ENCODE measurements at regions not wholly inside any gene's neighbourhood (a gene's known extent, or its start where the extent isn't known, plus 50 kb on each side); places are given as distances from the start of the nearest gene placed in this dataset.

DNA sequence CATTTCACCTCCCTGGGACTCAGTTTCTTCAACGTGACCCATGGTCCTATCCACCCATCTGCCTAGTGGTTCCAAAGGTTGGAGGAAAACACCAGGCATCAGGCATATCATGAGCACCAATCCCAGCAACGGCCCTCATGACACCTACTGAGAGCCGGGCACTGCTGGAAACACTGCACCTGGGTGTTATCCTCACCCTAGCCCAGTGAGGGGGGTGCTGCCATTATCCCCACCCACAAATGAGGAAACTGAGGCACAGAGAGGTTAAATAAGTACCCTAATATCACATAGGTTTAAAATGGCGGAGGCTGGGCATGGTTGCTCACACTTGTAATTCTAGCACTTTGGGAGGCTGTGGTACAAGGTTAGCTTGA, 206.9 kb downstream of the MATN1 start:
- peaks cover 10% of the 10 kb centered on the region for H3K4me1 Mint-ChIP-seq (ENCODE audit: low read depth)
- no peak overlapping the region for H3K4me3 Mint-ChIP-seq (ENCODE audit: unreplicated experiment)
- no peaks in the 10 kb centered on the region for H3K36me3 Mint-ChIP-seq (ENCODE audit: low read depth)
- TF ChIP-seq, protein P1, sequence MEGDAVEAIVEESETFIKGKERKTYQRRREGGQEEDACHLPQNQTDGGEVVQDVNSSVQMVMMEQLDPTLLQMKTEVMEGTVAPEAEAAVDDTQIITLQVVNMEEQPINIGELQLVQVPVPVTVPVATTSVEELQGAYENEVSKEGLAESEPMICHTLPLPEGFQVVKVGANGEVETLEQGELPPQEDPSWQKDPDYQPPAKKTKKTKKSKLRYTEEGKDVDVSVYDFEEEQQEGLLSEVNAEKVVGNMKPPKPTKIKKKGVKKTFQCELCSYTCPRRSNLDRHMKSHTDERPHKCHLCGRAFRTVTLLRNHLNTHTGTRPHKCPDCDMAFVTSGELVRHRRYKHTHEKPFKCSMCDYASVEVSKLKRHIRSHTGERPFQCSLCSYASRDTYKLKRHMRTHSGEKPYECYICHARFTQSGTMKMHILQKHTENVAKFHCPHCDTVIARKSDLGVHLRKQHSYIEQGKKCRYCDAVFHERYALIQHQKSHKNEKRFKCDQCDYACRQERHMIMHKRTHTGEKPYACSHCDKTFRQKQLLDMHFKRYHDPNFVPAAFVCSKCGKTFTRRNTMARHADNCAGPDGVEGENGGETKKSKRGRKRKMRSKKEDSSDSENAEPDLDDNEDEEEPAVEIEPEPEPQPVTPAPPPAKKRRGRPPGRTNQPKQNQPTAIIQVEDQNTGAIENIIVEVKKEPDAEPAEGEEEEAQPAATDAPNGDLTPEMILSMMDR (IDR thresholded peaks at IDR 0.05), result no peak
- H3K27ac Mint-ChIP-seq (ENCODE audit: unreplicated experiment), result no peak overlapping the region
- DNase-seq (ENCODE audit: low spot score), result peak; percentile 27
- no peaks in the 10 kb centered on the region for H3K9me3 Mint-ChIP-seq (ENCODE audit: low read depth)
- no peaks in the 10 kb centered on the region for H3K27me3 Mint-ChIP-seq (ENCODE audit: low read depth)

DNA sequence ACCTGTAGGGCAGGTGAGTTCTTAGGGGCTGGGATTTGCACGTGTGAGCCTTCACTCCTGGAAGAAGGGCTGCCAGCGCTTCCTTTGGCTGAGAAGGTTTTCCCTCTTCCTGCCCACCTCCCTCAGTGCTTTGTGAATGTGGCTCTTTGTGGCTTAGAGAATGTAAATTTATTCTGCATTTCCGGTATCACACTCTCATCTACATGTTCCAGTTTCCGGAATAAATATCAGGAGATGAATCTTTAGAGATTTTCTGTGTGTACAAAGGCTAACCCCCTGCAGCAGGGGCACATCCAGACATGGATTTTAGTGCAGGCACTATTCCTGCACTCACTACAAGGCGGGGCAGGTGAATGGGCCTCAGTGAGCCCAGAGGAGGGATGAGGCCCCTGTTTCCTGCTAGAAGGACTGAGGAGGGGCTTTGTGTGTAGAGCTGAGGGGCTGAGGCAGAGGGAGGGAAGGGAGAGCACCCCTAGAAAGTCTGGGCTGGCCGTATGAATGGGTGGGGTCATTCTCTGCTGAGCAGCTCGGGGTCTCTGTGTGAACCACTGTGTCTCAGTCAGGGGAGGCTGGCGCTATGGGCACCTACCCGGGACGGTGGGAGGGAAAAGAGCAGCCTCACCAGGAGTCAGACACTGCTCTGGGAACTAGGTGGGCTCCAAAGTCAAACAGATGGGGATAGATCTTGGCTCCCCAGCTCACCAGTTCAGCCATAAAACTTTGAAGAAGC, 207.5 kb downstream of the MATN1 start:
- TF ChIP-seq, protein P1 (IDR thresholded peaks at IDR 0.05), result no peak
- DNase-seq (ENCODE audit: low spot score), result peak; percentile 50
- Mint-ChIP-seq H3K4me3 (ENCODE audit: unreplicated experiment) (no peak overlapping the region), H3K36me3 (ENCODE audit: low read depth) (no peaks in the 10 kb centered on the region), H3K9me3 (ENCODE audit: low read depth) (no peaks in the 10 kb centered on the region), H3K27ac (ENCODE audit: unreplicated experiment) (no peak overlapping the region), H3K4me1 (ENCODE audit: low read depth) (peaks cover 10% of the 10 kb centered on the region), H3K27me3 (ENCODE audit: low read depth) (no peaks in the 10 kb centered on the region)

DNA sequence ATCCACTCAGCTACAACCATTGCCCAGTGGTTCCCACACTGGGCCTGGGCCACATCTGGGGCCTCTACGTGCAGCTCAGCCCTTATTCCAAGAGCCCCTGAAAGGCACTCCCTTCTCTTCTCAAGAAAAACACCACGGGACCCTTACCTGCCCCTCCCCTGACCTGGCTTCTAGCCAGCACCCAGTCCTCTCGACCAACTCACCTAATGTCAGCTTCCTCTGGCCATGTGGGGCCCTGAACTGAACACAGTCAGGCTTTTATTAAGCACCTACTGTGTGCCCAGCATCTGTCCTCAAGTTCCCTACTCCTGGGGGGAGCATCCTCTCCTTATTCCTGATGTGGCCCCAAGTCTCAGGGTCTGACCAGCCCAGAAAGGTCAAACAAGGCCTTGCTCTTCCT, 208.4 kb downstream of the MATN1 start:
- no peak overlapping the region for H3K4me3 Mint-ChIP-seq (ENCODE audit: unreplicated experiment)
- peaks cover 10% of the 10 kb centered on the region for H3K4me1 Mint-ChIP-seq (ENCODE audit: low read depth)
- no peak overlapping the region for H3K27ac Mint-ChIP-seq (ENCODE audit: unreplicated experiment)
- no peaks in the 10 kb centered on the region for H3K36me3 Mint-ChIP-seq (ENCODE audit: low read depth)
- TF ChIP-seq, protein P1 (IDR thresholded peaks at IDR 0.05), result no peak
- no peaks in the 10 kb centered on the region for H3K9me3 Mint-ChIP-seq (ENCODE audit: low read depth)
- peak; percentile 37 for DNase-seq (ENCODE audit: low spot score)
- H3K27me3 Mint-ChIP-seq (ENCODE audit: low read depth), result no peaks in the 10 kb centered on the region

DNA sequence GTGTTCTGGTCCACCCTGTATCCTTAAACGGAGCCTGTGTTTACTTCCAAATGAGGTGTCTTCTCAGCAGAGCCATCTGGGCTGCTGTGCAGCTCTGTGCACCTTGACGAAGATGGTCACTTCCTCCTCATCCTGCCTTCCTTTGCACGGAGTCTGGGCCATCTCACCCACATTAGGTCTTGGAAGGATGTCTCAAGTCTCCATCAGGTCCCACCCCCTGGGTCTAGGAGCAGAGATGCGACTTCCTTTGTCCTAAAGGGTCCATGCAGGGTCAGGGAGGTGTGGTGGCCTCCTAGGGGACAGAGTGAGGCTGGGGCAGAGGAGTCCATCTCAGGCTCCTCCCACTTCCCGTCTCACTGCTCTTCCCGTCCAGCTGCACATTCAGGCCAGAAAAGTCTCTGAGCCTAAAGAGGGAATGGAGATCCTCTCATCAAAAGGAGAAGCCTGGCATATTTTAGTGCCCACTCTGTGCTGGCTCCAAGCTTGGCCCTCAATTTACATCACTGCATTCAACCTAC, 209.2 kb downstream of the MATN1 start:
- TF ChIP-seq, protein P1 (IDR thresholded peaks at IDR 0.05), result no peak
- no peaks in the 10 kb centered on the region for H3K27me3 Mint-ChIP-seq (ENCODE audit: low read depth)
- H3K9me3 Mint-ChIP-seq (ENCODE audit: low read depth), result no peaks in the 10 kb centered on the region
- H3K4me3 Mint-ChIP-seq (ENCODE audit: unreplicated experiment), result no peak overlapping the region
- H3K27ac Mint-ChIP-seq (ENCODE audit: unreplicated experiment), result no peak overlapping the region
- DNase-seq (ENCODE audit: low spot score), result peak; percentile 50
- no peaks in the 10 kb centered on the region for H3K36me3 Mint-ChIP-seq (ENCODE audit: low read depth)
- H3K4me1 Mint-ChIP-seq (ENCODE audit: low read depth), result peaks cover 10% of the 10 kb centered on the region

DNA sequence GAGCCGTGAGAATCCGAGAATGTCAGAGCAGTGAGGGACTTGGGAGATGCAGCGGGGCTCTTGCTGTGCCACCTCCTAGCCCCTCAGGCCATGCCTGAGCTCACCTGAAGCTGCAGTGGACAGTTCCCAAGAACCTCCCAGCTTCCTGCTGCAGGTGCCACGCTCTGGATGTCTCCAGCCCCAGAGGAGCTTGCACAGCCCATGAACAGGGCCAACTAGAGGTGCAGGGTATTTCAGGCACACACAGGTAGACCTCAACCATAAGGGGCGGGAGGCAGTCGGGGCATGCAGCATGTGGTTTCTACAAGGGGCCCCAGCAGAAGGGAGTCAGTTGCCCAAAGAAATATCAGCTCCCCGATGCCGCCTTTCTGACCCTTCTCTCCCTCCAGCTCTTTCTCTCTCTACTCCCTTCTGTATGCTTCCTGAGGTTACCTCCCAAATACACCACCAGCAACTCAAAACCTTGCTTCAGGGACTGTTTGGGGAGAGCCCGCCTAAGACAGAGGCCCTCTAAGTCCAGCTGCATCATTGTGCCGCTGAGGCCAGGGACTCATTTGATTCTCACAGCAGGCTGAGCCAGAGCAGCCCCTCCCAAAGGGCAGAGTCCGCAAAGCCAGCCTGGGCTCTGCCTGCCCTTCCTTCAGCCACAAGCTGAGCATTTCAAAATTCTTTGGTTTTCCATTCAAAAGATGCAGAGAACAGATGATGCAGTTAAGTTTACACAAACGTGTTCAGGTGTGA, 209.8 kb downstream of the MATN1 start:
- TF ChIP-seq, protein P1 (IDR thresholded peaks at IDR 0.05), result no peak
- DNase-seq (ENCODE audit: low spot score), result peak; percentile 57
- Mint-ChIP-seq H3K27ac (ENCODE audit: unreplicated experiment) (no peak overlapping the region), H3K4me1 (ENCODE audit: low read depth) (peaks cover 10% of the 10 kb centered on the region), H3K36me3 (ENCODE audit: low read depth) (no peaks in the 10 kb centered on the region), H3K4me3 (ENCODE audit: unreplicated experiment) (no peak overlapping the region), H3K9me3 (ENCODE audit: low read depth) (no peaks in the 10 kb centered on the region), H3K27me3 (ENCODE audit: low read depth) (peaks cover 2% of the 10 kb centered on the region)
